Activated T-helper 17 cell treated with anti-CD3 and anti-CD28 coated beads, Interleukin-2, amount 50 U/mL, for 72 hours (primary cell): ENCODE measurements at regions not wholly inside any gene's neighbourhood (a gene's known extent, or its start where the extent isn't known, plus 50 kb on each side); places are given as distances from the start of the nearest gene placed in this dataset.

Experiments used
- ATAC-seq: fragments of 150-1000 bp; cut with Tn5 transposase; replicated peaks from 2 replicates; pipeline ENCODE4 v1.10.0; 2021; ENCODE audit warnings: mild to moderate bottlenecking, moderate library complexity
- H3K27ac Mint-ChIP-seq: one replicate; pipeline ENCODE4 v1.8.0; 2022; ENCODE audit warnings: mixed read lengths
- H3K27me3 Mint-ChIP-seq: one replicate; pipeline ENCODE4 v1.8.0; 2022; ENCODE audit warnings: mixed read lengths
- H3K36me3 Mint-ChIP-seq: one replicate; pipeline ENCODE4 v1.8.0; 2022; ENCODE audit warnings: low read depth, mild to moderate bottlenecking, mixed read lengths
- H3K4me1 Mint-ChIP-seq: one replicate; pipeline ENCODE4 v1.8.0; 2022; ENCODE audit warnings: mixed read lengths
- H3K4me3 Mint-ChIP-seq: one replicate; pipeline ENCODE4 v1.8.0; 2022; ENCODE audit warnings: mild to moderate bottlenecking, mixed read lengths
- H3K9me3 Mint-ChIP-seq: one replicate; pipeline ENCODE4 v1.8.0; 2022; ENCODE audit warnings: mixed read lengths

DNA sequence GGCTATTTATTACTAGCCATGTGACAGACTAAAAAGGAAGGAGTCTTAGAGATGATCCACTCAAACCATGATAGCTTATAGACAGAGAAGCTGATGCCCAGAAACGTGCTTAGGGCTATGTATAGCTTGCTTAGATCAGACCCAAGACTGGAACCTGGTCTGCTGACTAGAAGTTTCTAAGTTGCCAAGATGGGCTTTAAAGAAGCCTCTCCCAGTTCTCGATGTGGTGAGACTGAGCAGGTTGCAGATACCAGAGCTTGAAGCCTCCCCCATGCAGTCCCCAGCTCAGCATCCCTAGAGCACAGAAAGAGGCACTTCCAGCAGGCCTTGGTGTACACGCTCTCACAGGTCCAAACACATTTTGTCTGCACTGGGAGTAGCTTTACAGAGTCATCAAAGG lies 51.1 kb upstream of the ATP10B start:
- no peaks in the 10 kb centered on the region for H3K27me3 Mint-ChIP-seq
- no peak overlapping the region for H3K27ac Mint-ChIP-seq
- no peaks in the 10 kb centered on the region for H3K9me3 Mint-ChIP-seq
- ATAC-seq = no peak
- no peaks in the 10 kb centered on the region for H3K4me1 Mint-ChIP-seq
- no peak overlapping the region for H3K4me3 Mint-ChIP-seq
- H3K36me3 Mint-ChIP-seq = no peaks in the 10 kb centered on the region
